A673 (cell line): ENCODE measurements at regions not wholly inside any gene's neighbourhood (a gene's known extent, or its start where the extent isn't known, plus 50 kb on each side); places are given as distances from the start of the nearest gene placed in this dataset.

ENCODE experiments used
- EZH2 ChIP-seq: fragments of 200-600 bp; sonication (generic); IDR thresholded peaks from 2 replicates; pipeline ENCODE4 v1.6.1; 2017; ENCODE audit warnings: borderline replicate concordance, low read depth, mild to moderate bottlenecking, mixed read lengths, antibody characterized with exemption, low read length; ENCODE audit not compliant: poor library complexity, severe bottlenecking
- TF ChIP-seq, protein P1 (sequence below): fragments of 300-800, 200-600 bp; sonication (generic); conservative IDR thresholded peaks from 2 replicates; pipeline ENCODE4 v1.5.1; 2017; ENCODE audit warnings: low read depth, mild to moderate bottlenecking, antibody characterized with exemption, low read length, moderate library complexity, mixed read lengths

DNA sequence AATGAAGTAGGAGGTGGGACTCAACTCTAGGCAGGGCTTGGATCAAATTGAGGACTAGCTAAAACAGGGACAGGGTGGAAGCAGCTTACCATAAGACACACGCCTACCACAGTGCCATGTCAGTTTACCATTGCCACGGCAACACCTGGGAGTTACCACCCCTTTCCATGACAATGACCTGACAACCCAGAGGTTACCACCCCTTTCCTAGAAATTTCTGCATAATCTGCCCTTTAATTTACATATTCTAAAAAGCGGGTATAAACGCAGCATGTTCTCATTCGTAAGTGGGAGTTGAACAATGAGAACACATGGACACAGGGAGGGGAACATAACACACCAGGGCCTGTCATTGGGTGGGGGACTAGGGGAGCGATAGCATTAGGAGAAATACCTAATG, 72.7 kb downstream of the GCC1 start:
- TF ChIP-seq, protein P1, sequence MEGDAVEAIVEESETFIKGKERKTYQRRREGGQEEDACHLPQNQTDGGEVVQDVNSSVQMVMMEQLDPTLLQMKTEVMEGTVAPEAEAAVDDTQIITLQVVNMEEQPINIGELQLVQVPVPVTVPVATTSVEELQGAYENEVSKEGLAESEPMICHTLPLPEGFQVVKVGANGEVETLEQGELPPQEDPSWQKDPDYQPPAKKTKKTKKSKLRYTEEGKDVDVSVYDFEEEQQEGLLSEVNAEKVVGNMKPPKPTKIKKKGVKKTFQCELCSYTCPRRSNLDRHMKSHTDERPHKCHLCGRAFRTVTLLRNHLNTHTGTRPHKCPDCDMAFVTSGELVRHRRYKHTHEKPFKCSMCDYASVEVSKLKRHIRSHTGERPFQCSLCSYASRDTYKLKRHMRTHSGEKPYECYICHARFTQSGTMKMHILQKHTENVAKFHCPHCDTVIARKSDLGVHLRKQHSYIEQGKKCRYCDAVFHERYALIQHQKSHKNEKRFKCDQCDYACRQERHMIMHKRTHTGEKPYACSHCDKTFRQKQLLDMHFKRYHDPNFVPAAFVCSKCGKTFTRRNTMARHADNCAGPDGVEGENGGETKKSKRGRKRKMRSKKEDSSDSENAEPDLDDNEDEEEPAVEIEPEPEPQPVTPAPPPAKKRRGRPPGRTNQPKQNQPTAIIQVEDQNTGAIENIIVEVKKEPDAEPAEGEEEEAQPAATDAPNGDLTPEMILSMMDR: no peak
- TF ChIP-seq EZH2: no peak
